CD4-positive, alpha-beta T cell (primary cell): ENCODE measurements at regions not wholly inside any gene's neighbourhood (a gene's known extent, or its start where the extent isn't known, plus 50 kb on each side); places are given as distances from the start of the nearest gene placed in this dataset.

Experiments used
- ATAC-seq: fragments of 200-7000 bp; cut with Tn5 transposase; one replicate; pipeline ENCODE4 v1.10.0; 2022; ENCODE audit warnings: mild to moderate bottlenecking; ENCODE audit not compliant: poor library complexity
- CTCF ChIA-PET: fragments of 350-600 bp; sonication (Branson Sonifier 250); formaldehyde crosslinking; loops from one replicate; lab custom pipeline; 2021; ENCODE audit warnings: antibody characterized with exemption, inconsistent platforms; lab: Charles Lee
- POLR2A ChIA-PET: fragments of 350-600 bp; sonication (Branson Sonifier 250); formaldehyde crosslinking; loops from one replicate; lab custom pipeline; 2021; ENCODE audit warnings: antibody characterized with exemption, inconsistent platforms; lab: Charles Lee
- DNase-seq, 14 experiments: peaks; one replicate each; pipeline ENCODE4 v3.0.0-alpha.2; 2013 to 2020; ENCODE audit warnings: mixed read lengths in 2 of 14
- H3K27ac ChIP-seq, 2 donors: one replicate each; pipeline versions ENCODE4 v1.5.1 to v1.7.0; 2013; ENCODE audit warnings: low read length in 2 of 2, low read depth in 1 of 2, mild to moderate bottlenecking in 1 of 2
- H3K27me3 ChIP-seq, 2 experiments: 1 replicate in 1 of 2; 2 replicates in 1 of 2; pipeline versions ENCODE4 v1.6.1 to v1.7.0; 2013; ENCODE audit warnings: low read length in 2 of 2, control low read depth in 1 of 2, mild to moderate bottlenecking in 1 of 2, moderate library complexity in 1 of 2; ENCODE audit not compliant: insufficient read depth in 2 of 2, control insufficient read depth in 1 of 2
- H3K36me3 ChIP-seq: one replicate; pipeline ENCODE4 v1.6.1; 2013; ENCODE audit warnings: low read length, control low read depth; ENCODE audit not compliant: insufficient read depth
- H3K4me1 ChIP-seq: one replicate; pipeline ENCODE4 v1.6.1; 2013; ENCODE audit warnings: low read length, control low read depth; ENCODE audit not compliant: insufficient read depth
- H3K4me3 ChIP-seq: one replicate; pipeline ENCODE4 v1.5.1; 2013; ENCODE audit warnings: mild to moderate bottlenecking, low read length, moderate library complexity
- H3K9me3 ChIP-seq, 2 experiments: 1 replicate in 1 of 2; 2 replicates in 1 of 2; pipeline versions ENCODE4 v1.6.1 to v1.7.0; 2013; ENCODE audit warnings: low read length in 2 of 2, mild to moderate bottlenecking in 2 of 2, control low read depth in 1 of 2, moderate library complexity in 1 of 2; ENCODE audit not compliant: control insufficient read depth in 1 of 2, insufficient read depth in 1 of 2
- H3K27ac Mint-ChIP-seq: one replicate; pipeline ENCODE4 v1.8.0; 2020; ENCODE audit warnings: mixed read lengths
- H3K27me3 Mint-ChIP-seq: one replicate; pipeline ENCODE4 v1.8.0; 2021; ENCODE audit warnings: mixed read lengths
- H3K36me3 Mint-ChIP-seq: one replicate; pipeline ENCODE4 v1.8.0; 2021; ENCODE audit warnings: low read depth, mixed read lengths
- H3K4me1 Mint-ChIP-seq: one replicate; pipeline ENCODE4 v1.8.0; 2021; ENCODE audit warnings: low read depth, mixed read lengths
- H3K4me3 Mint-ChIP-seq: one replicate; pipeline ENCODE4 v1.8.0; 2020; ENCODE audit warnings: mild to moderate bottlenecking, mixed read lengths
- H3K9me3 Mint-ChIP-seq: one replicate; pipeline ENCODE4 v1.8.0; 2020; ENCODE audit warnings: mixed read lengths
- intact Hi-C, 2 experiments: fragments of 100-400 bp; cut with DNase I in 1 of 2; cut with micrococcal nuclease in 1 of 2; formaldehyde crosslinking; loops; one replicate each; pipeline versions ENCODE4 v1.15.1 to v1.9.0; 2023 to 2025; cut with DNase I, micrococcal nuclease
- TF ChIP-seq, protein P1 (sequence below): fragments of 200-600 bp; IDR thresholded peaks from one replicate; pipeline ENCODE4 v1.8.0; 2022; ENCODE audit warnings: antibody characterized with exemption, mild to moderate bottlenecking

- Histone ChIP-seq H3K4me1 (no peaks in the 10 kb centered on the region), H3K27ac (no peak overlapping the region), H3K4me3 (no peak overlapping the region), H3K27me3 (no peaks in the 10 kb centered on the region), H3K36me3 (no peaks in the 10 kb centered on the region), H3K9me3 (peaks cover 0 to 20% of the 10 kb centered on the region in 2 experiments)
- no peaks in the 10 kb centered on the region for H3K27me3 Mint-ChIP-seq
- POLR2A ChIA-PET = no interaction called here
- no peak for ATAC-seq
- no peak overlapping the region for H3K27ac Mint-ChIP-seq
- no peaks in the 10 kb centered on the region for H3K36me3 Mint-ChIP-seq
- H3K9me3 Mint-ChIP-seq = no peaks in the 10 kb centered on the region
- no peaks in the 10 kb centered on the region for H3K4me1 Mint-ChIP-seq
- H3K4me3 Mint-ChIP-seq = no peak overlapping the region
- no peak for DNase-seq
- CTCF ChIA-PET = no interaction called here
- intact Hi-C loops = no loop called here
- TF ChIP-seq, protein P1, sequence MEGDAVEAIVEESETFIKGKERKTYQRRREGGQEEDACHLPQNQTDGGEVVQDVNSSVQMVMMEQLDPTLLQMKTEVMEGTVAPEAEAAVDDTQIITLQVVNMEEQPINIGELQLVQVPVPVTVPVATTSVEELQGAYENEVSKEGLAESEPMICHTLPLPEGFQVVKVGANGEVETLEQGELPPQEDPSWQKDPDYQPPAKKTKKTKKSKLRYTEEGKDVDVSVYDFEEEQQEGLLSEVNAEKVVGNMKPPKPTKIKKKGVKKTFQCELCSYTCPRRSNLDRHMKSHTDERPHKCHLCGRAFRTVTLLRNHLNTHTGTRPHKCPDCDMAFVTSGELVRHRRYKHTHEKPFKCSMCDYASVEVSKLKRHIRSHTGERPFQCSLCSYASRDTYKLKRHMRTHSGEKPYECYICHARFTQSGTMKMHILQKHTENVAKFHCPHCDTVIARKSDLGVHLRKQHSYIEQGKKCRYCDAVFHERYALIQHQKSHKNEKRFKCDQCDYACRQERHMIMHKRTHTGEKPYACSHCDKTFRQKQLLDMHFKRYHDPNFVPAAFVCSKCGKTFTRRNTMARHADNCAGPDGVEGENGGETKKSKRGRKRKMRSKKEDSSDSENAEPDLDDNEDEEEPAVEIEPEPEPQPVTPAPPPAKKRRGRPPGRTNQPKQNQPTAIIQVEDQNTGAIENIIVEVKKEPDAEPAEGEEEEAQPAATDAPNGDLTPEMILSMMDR = no peak
Observed at GRCh38 chr18:73153271-73153670, 285.5 kb upstream of the NETO1 start.

DNA sequence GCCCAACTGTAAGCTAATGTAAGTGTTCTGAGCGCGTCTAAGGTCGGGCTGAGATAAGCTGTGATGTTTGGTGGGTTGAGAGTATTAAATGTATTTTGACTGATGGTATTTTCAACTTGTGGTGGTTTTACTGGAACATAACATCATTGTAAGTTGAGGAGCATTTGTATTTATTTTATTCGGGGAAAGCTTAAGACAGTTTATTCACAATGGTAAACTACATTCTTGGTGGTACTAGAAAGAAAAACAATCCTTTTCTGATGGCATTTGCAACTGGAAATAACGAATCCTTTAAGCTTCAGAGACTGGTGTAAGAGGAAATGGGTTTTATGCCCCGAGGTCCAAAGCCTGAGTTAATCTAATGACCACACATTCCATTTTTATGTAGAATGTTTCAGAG, 283.3 kb upstream of the NETO1 start:
- H3K4me3 Mint-ChIP-seq = no peak overlapping the region
- Histone ChIP-seq H3K27me3 (no peaks in the 10 kb centered on the region), H3K36me3 (no peaks in the 10 kb centered on the region), H3K9me3 (peaks cover 0 to 16% of the 10 kb centered on the region in 2 experiments), H3K27ac (no peak overlapping the region), H3K4me1 (no peaks in the 10 kb centered on the region), H3K4me3 (no peak overlapping the region)
- H3K36me3 Mint-ChIP-seq = no peaks in the 10 kb centered on the region
- DNase-seq (no peak), ATAC-seq (no peak)
- no peaks in the 10 kb centered on the region for H3K27me3 Mint-ChIP-seq
- TF ChIP-seq, protein P1 = no peak
- ChIA-PET CTCF (no interaction called here), POLR2A (no interaction called here)
- intact Hi-C loops = no loop called here
- peaks cover 4% of the 10 kb centered on the region for H3K9me3 Mint-ChIP-seq
- no peaks in the 10 kb centered on the region for H3K4me1 Mint-ChIP-seq
- no peak overlapping the region for H3K27ac Mint-ChIP-seq

DNA sequence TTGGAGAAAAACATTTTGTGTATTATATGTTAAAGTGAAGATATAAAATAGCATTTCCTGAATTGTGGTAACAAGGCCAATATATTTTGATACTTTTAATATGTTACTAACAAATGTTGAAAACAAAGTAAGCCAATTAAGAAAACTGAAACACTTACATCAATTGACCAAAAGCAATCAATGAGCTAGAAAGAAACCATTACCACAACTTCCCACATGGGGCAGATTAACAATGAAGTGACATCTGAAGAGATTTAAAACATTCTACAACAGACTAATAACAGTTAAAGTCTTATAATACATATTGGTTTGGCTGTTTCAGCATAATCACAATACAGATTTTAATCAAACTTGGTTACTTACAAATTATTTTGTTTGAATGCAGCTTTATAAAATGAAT, 282.4 kb upstream of the NETO1 start:
- H3K27ac ChIP-seq = no peak overlapping the region
- H3K27me3 ChIP-seq = no peaks in the 10 kb centered on the region
- H3K4me1 ChIP-seq = no peaks in the 10 kb centered on the region
- ATAC-seq (no peak), DNase-seq (no peak)
- ChIA-PET CTCF (no interaction called here), POLR2A (no interaction called here)
- H3K36me3 ChIP-seq = no peaks in the 10 kb centered on the region
- intact Hi-C loops = no loop called here
- H3K27ac Mint-ChIP-seq = no peak overlapping the region
- TF ChIP-seq, protein P1 = no peak
- no peak overlapping the region for H3K4me3 ChIP-seq
- H3K9me3 ChIP-seq = peaks cover 0 to 13% of the 10 kb centered on the region in 2 experiments
- no peaks in the 10 kb centered on the region for H3K27me3 Mint-ChIP-seq
- H3K36me3 Mint-ChIP-seq = no peaks in the 10 kb centered on the region
- H3K9me3 Mint-ChIP-seq = peaks cover 4% of the 10 kb centered on the region
- H3K4me1 Mint-ChIP-seq = no peaks in the 10 kb centered on the region
- no peak overlapping the region for H3K4me3 Mint-ChIP-seq
